HCT116 (cell line): ENCODE measurements at regions not wholly inside any gene's neighbourhood (a gene's known extent, or its start where the extent isn't known, plus 50 kb on each side); places are given as distances from the start of the nearest gene placed in this dataset.

ENCODE experiments used
- ATAC-seq: fragments of 200-7000 bp; cut with Tn5 transposase; 2 replicates; pipeline ENCODE4 v1.9.1; 2020; ENCODE audit warnings: mild to moderate bottlenecking, moderate library complexity
- BruUV-seq: library from RNA; stranded (reverse); fragments of 400-500 nt; replicated peaks from 2 replicates; lab custom pipeline; 2021; lab: Mats Ljungman, UMichigan
- CTCF ChIA-PET: fragments of 300-600 bp; sonication (Branson Sonifier 250); formaldehyde crosslinking; loops from one replicate; lab custom pipeline; 2021; ENCODE audit warnings: antibody characterized with exemption; lab: Charles Lee
- POLR2A ChIA-PET: fragments of 300-600, 350-600 bp; sonication (Branson Sonifier 250); formaldehyde crosslinking; loops from one replicate; lab custom pipeline; 2021; ENCODE audit warnings: antibody characterized with exemption; lab: Charles Lee
- RAD21 ChIA-PET, 2 experiments: fragments of 300-600 bp; sonication (Branson Sonifier 250); formaldehyde crosslinking; loops; one replicate each; lab custom pipeline; 2023; ENCODE audit warnings: low total read pairs in 2 of 2; ENCODE audit not compliant: uncharacterized antibody in 2 of 2, unreplicated experiment in 2 of 2, low non-redundant PET in 1 of 2; lab: Charles Lee
- DNase-seq: peaks from one replicate; pipeline ENCODE4 v3.0.0-alpha.2; 2010; ENCODE audit warnings: low read depth, low spot score
- H2AFZ ChIP-seq: fragments of 200-600 bp; shearing (Covaris generic), sonication (generic); 2 replicates; pipeline ENCODE4 v1.6.1; 2017; ENCODE audit warnings: low read depth, mixed run types, mixed read lengths, antibody characterized with exemption, low read length; ENCODE audit not compliant: poor library complexity, severe bottlenecking
- H3K27ac ChIP-seq: 2 replicates; pipeline ENCODE4 v1.5.1; 2012; ENCODE audit warnings: low read depth, low read length
- H3K27me3 ChIP-seq: fragments of 200-600 bp; sonication (generic); 2 replicates; pipeline ENCODE4 v1.6.1; 2016; ENCODE audit warnings: mixed run types, low read length, mixed read lengths; ENCODE audit not compliant: insufficient read depth
- H3K36me3 ChIP-seq, 2 experiments: fragments of 200-500 bp in 1 of 2; fragments of 200-600 bp in 1 of 2; sonication (Bioruptor generic) in 1 of 2; sonication (generic) in 1 of 2; 2 replicates each; pipeline versions ENCODE4 v1.5.1 to v1.6.1; 2014 to 2016; ENCODE audit warnings: low read length in 2 of 2, inconsistent platforms in 1 of 2, mixed read lengths in 1 of 2, mixed run types in 1 of 2; ENCODE audit not compliant: insufficient read depth in 2 of 2, control insufficient read depth in 1 of 2
- H3K4me1 ChIP-seq, 2 experiments: fragments of 200-600 bp in 1 of 2; sonication (generic) in 1 of 2; 2 replicates each; pipeline versions ENCODE4 v1.5.1 to v1.6.1; 2012 to 2017; ENCODE audit warnings: low read length in 2 of 2, inconsistent platforms in 1 of 2, mild to moderate bottlenecking in 1 of 2, mixed read lengths in 1 of 2, mixed run types in 1 of 2, moderate library complexity in 1 of 2; ENCODE audit not compliant: insufficient read depth in 2 of 2, control insufficient read depth in 1 of 2
- H3K4me2 ChIP-seq: fragments of 200-600 bp; sonication (generic); 2 replicates; pipeline ENCODE4 v1.6.1; 2017; ENCODE audit warnings: mixed run types, low read length, mixed read lengths
- H3K4me3 ChIP-seq, 2 experiments: fragments of 200-600 bp in 1 of 2; sonication (generic) in 1 of 2; replicated peaks in 1 of 2; 2 replicates each; pipeline ENCODE4 v1.5.1; 2011 to 2016; ENCODE audit warnings: low read length in 2 of 2, control low read depth in 1 of 2, low read depth in 1 of 2, mild to moderate bottlenecking in 1 of 2, mixed read lengths in 1 of 2, mixed run types in 1 of 2
- H3K79me2 ChIP-seq: fragments of 200-600 bp; sonication (generic); 2 replicates; pipeline ENCODE4 v1.6.1; 2017; ENCODE audit warnings: mild to moderate bottlenecking, mixed run types, low read length, moderate library complexity, mixed read lengths; ENCODE audit not compliant: insufficient read depth
- H3K9ac ChIP-seq: fragments of 200-600 bp; sonication (generic); 2 replicates; pipeline ENCODE4 v1.6.1; 2016; ENCODE audit warnings: low read length, mixed read lengths
- H3K9me2 ChIP-seq: fragments of 200-600 bp; sonication (generic), shearing (Covaris generic); 2 replicates; pipeline ENCODE4 v1.6.1; 2017; ENCODE audit warnings: mixed run types, mild to moderate bottlenecking, moderate library complexity; ENCODE audit not compliant: insufficient read depth
- H3K9me3 ChIP-seq, 2 experiments: fragments of 200-500 bp in 1 of 2; fragments of 200-600 bp in 1 of 2; sonication (Bioruptor generic) in 1 of 2; sonication (generic) in 1 of 2; 2 replicates each; pipeline ENCODE4 v1.6.1; 2014 to 2017; ENCODE audit warnings: low read length in 2 of 2, mixed read lengths in 2 of 2, inconsistent platforms in 1 of 2, low read depth in 1 of 2, mild to moderate bottlenecking in 1 of 2, mixed run types in 1 of 2, moderate library complexity in 1 of 2; ENCODE audit not compliant: control insufficient read depth in 1 of 2, insufficient read depth in 1 of 2
- H4K20me1 ChIP-seq: fragments of 200-600 bp; sonication (generic), shearing (Covaris generic); 2 replicates; pipeline ENCODE4 v1.6.1; 2017; ENCODE audit warnings: mixed run types, mild to moderate bottlenecking, moderate library complexity; ENCODE audit not compliant: insufficient read depth
- FOSL1 ChIP-seq: IDR thresholded peaks from 2 replicates; pipeline ENCODE4 v1.6.1; 2012; ENCODE audit warnings: low read depth
- intact Hi-C: fragments of 100-400 bp; cut with micrococcal nuclease; formaldehyde crosslinking; loops from 2 replicates; pipeline ENCODE4 v1.10.0; 2022
- TF ChIP-seq, protein P1 (sequence below), 3 experiments: fragments of 200-600 bp in 1 of 3; sonication (generic) in 1 of 3; IDR thresholded peaks in 2 of 3; conservative IDR thresholded peaks in 1 of 3; 2 replicates each; pipeline ENCODE4 v1.5.1; 2012 to 2017; ENCODE audit warnings: low read depth in 2 of 3, low read length in 2 of 3, antibody characterized with exemption in 1 of 3, borderline replicate concordance in 1 of 3, control low read depth in 1 of 3, mild to moderate bottlenecking in 1 of 3, mixed read lengths in 1 of 3, mixed run types in 1 of 3, moderate library complexity in 1 of 3; ENCODE audit not compliant: insufficient read depth in 1 of 3

DNA sequence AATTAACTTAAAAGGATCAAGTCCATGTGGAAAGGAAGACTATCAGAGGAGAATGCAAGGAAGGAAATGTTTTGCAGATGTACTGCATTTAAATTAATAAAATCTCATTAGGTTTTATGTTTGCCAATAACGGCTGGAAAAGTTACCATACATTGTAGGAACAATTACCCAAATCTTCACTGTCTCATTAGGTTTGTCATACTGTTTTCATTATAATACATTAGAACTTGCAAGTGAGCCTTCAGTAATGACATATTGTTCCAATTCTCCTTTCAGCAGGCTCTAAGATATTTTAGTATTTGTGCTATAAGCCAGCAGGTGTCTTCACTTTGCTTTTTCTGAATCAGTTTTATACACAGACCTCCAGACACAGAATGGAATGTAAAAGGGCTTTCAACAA, 661.6 kb upstream of the KLHL1 start:
- Histone ChIP-seq H3K4me3 (no peak overlapping the region), H3K9me3 (peaks cover 0 to 4% of the 10 kb centered on the region in 2 experiments; a peak in 1 of 4 replicates), H4K20me1 (no peaks in the 10 kb centered on the region), H3K36me3 (no peaks in the 10 kb centered on the region), H3K9me2 (no peaks in the 10 kb centered on the region), H3K4me2 (no peak overlapping the region), H3K4me1 (no peaks in the 10 kb centered on the region), H3K27me3 (no peaks in the 10 kb centered on the region), H2AFZ (no peak overlapping the region), H3K9ac (no peak overlapping the region), H3K27ac (no peak overlapping the region), H3K79me2 (no peaks in the 10 kb centered on the region)
- DNase-seq (no peak), ATAC-seq (no peak)
- ChIA-PET POLR2A (no interaction called here), CTCF (no interaction called here), RAD21 (no interaction called here)
- intact Hi-C loops = no loop called here
- TF ChIP-seq, protein P1, sequence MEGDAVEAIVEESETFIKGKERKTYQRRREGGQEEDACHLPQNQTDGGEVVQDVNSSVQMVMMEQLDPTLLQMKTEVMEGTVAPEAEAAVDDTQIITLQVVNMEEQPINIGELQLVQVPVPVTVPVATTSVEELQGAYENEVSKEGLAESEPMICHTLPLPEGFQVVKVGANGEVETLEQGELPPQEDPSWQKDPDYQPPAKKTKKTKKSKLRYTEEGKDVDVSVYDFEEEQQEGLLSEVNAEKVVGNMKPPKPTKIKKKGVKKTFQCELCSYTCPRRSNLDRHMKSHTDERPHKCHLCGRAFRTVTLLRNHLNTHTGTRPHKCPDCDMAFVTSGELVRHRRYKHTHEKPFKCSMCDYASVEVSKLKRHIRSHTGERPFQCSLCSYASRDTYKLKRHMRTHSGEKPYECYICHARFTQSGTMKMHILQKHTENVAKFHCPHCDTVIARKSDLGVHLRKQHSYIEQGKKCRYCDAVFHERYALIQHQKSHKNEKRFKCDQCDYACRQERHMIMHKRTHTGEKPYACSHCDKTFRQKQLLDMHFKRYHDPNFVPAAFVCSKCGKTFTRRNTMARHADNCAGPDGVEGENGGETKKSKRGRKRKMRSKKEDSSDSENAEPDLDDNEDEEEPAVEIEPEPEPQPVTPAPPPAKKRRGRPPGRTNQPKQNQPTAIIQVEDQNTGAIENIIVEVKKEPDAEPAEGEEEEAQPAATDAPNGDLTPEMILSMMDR (IDR thresholded peaks at IDR 0.05 in 2 of 3, conservative IDR thresholded peaks at IDR 0.05 in 1 of 3; ENCODE audit: borderline replicate concordance in 1 of 3, insufficient read depth in 1 of 3, low read depth in 2 of 3, low read length in 2 of 3) = no peak
- no TSS peak for BruUV-seq

DNA sequence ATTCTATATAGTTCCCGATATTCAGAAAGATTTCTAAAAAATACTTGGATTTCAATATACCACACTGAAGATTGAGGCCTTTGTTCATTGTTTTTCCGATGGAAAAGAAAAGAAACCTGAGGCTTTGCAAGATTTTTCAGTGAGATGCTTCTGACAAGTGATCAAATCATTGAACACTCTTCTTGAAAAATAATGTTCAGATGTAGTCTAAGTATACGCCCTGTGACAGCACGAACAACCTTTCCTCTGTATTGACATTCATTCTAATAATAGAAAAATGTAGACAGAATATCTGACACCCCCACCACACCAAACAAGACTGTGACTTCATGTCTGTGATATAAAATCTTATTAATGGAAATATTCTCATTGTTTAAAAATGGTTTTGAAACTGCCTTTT, 650.7 kb upstream of the KLHL1 start:
- Histone ChIP-seq H3K27me3 (no peaks in the 10 kb centered on the region), H4K20me1 (no peaks in the 10 kb centered on the region), H3K4me1 (no peaks in the 10 kb centered on the region), H3K4me3 (no peak overlapping the region), H3K9me2 (no peaks in the 10 kb centered on the region), H3K27ac (no peak overlapping the region), H2AFZ (no peak overlapping the region), H3K79me2 (no peaks in the 10 kb centered on the region), H3K9ac (no peak overlapping the region), H3K4me2 (no peak overlapping the region), H3K36me3 (no peaks in the 10 kb centered on the region)
- POLR2A ChIA-PET = no interaction called here
- ATAC-seq = no peak
- CTCF ChIA-PET = no interaction called here
- intact Hi-C loops = no loop called here
- DNase-seq = no peak
- TF ChIP-seq FOSL1 = no peak
- TF ChIP-seq, all 23 proteins: peak for 0
- no TSS peak for BruUV-seq
- RAD21 ChIA-PET = no interaction called here
- no peaks in the 10 kb centered on the region for H3K9me3 ChIP-seq
